K562 (cell line): ENCODE measurements at regions not wholly inside any gene's neighbourhood (a gene's known extent, or its start where the extent isn't known, plus 50 kb on each side); places are given as distances from the start of the nearest gene placed in this dataset.

ENCODE experiments used
- ATAC-seq: fragments of 200-7000 bp; cut with Tn5 transposase; 3 replicates; pipeline ENCODE4 v1.9.1; 2020; ENCODE audit warnings: moderate library complexity
- BruUV-seq: library from RNA; stranded (reverse); fragments of 400-500 nt; replicated peaks from 2 replicates; lab custom pipeline; 2021; lab: Mats Ljungman, UMichigan
- CTCF ChIA-PET: fragments of 300-600 bp; formaldehyde crosslinking; extraction: SDS; loops from one replicate; lab custom pipeline; 2021; ENCODE audit warnings: low intra/inter-chr PET ratio; lab: Yijun Ruan, JAX
- POLR2A ChIA-PET: fragments of 300-600, 350-650 bp; sonication (Branson Sonifier 250); formaldehyde crosslinking; extraction: SDS; loops from one replicate; lab custom pipeline; 2021; ENCODE audit warnings: antibody characterized with exemption, inconsistent platforms; lab: Yijun Ruan, JAX
- DNase-seq, 4 experiments: peaks; one replicate each; pipeline versions ENCODE4 v3.0.0 to v3.0.0-alpha.2; 2011 to 2018; ENCODE audit warnings: low spot score in 3 of 4, mixed read lengths in 3 of 4; ENCODE audit errors: extremely low read depth in 1 of 4
- FAIRE-seq: peaks from 2 replicates; lab custom pipeline; 2011; peaks lifted over from hg19 to GRCh38; lab: Jason Lieb, UNC
- H2AFZ ChIP-seq: 2 replicates; pipeline ENCODE4 v1.6.0; 2011; ENCODE audit warnings: low read depth, low read length, control low read depth, inconsistent platforms
- H3K27ac ChIP-seq: fragments of 200-600 bp; 3 replicates; pipeline ENCODE4 v1.8.0; 2011; ENCODE audit warnings: low read depth, mild to moderate bottlenecking, control low read depth, inconsistent platforms, low read length, moderate library complexity, mixed read lengths; ENCODE audit errors: extremely low read depth
- H3K27me3 ChIP-seq, 2 experiments: fragments of 300-600 bp in 1 of 2; 2 replicates in 1 of 2; 3 replicates in 1 of 2; pipeline versions ENCODE4 v1.6.0 to v1.8.0; 2011; ENCODE audit warnings: inconsistent platforms in 2 of 2, low read length in 2 of 2, mild to moderate bottlenecking in 1 of 2, mixed read lengths in 1 of 2, moderate library complexity in 1 of 2; ENCODE audit not compliant: control insufficient read depth in 2 of 2, insufficient read depth in 2 of 2
- H3K36me3 ChIP-seq: fragments of 300-600 bp; 3 replicates; pipeline ENCODE4 v1.8.0; 2011; ENCODE audit warnings: mild to moderate bottlenecking, low read length, inconsistent platforms; ENCODE audit not compliant: control insufficient read depth, insufficient read depth
- H3K4me1 ChIP-seq, 2 experiments: fragments of 200-600 bp in 1 of 2; replicated peaks in 1 of 2; 2 replicates in 1 of 2; 3 replicates in 1 of 2; pipeline versions ENCODE4 v1.5.1 to v1.8.0; 2011; ENCODE audit warnings: inconsistent platforms in 2 of 2, low read length in 2 of 2, mild to moderate bottlenecking in 1 of 2, mixed read lengths in 1 of 2, moderate library complexity in 1 of 2; ENCODE audit not compliant: control insufficient read depth in 2 of 2, insufficient read depth in 2 of 2
- H3K4me2 ChIP-seq: 2 replicates; pipeline ENCODE4 v1.6.1; 2011; ENCODE audit warnings: low read length, control low read depth, inconsistent platforms, mixed read lengths; ENCODE audit not compliant: insufficient read depth
- H3K4me3 ChIP-seq: fragments of 200-600 bp; sonication (generic), shearing (Covaris generic); 2 replicates; pipeline ENCODE4 v1.5.1; 2016; ENCODE audit warnings: control low read depth, inconsistent platforms
- H3K79me2 ChIP-seq: fragments of 200-600 bp; 3 replicates; pipeline ENCODE4 v1.8.0; 2011; ENCODE audit warnings: low read length, inconsistent platforms; ENCODE audit not compliant: control insufficient read depth, insufficient read depth
- H3K9ac ChIP-seq, 2 experiments: 2 replicates each; pipeline versions ENCODE4 v1.6.0 to v1.6.1; 2011; ENCODE audit warnings: low read depth in 2 of 2, low read length in 2 of 2, control low read depth in 1 of 2, inconsistent platforms in 1 of 2, mild to moderate bottlenecking in 1 of 2, mixed read lengths in 1 of 2; ENCODE audit not compliant: insufficient read depth in 1 of 2
- H3K9me1 ChIP-seq: one replicate; pipeline ENCODE4 v1.6.0; 2011; ENCODE audit warnings: inconsistent platforms, mild to moderate bottlenecking, low read length, moderate library complexity; ENCODE audit not compliant: control insufficient read depth, insufficient read depth
- H3K9me3 ChIP-seq: replicated peaks from 2 replicates; pipeline ENCODE4 v1.5.1; 2011; ENCODE audit warnings: low read depth, low read length, inconsistent platforms; ENCODE audit not compliant: control insufficient read depth, insufficient read depth
- H4K20me1 ChIP-seq: replicated peaks from 2 replicates; pipeline ENCODE4 v1.6.1; 2011; ENCODE audit warnings: low read length, inconsistent platforms, mixed read lengths; ENCODE audit not compliant: control insufficient read depth, insufficient read depth
- BRD4 ChIP-seq: fragments of 200-600 bp; sonication (generic); IDR thresholded peaks from 2 replicates; pipeline ENCODE4 v1.6.1; 2017; ENCODE audit warnings: inconsistent platforms
- C11orf30 ChIP-seq: fragments of 450-650 bp; IDR thresholded peaks from 2 replicates; pipeline ENCODE4 v1.6.1; 2016; ENCODE audit warnings: low read depth, mild to moderate bottlenecking
- HDAC6 ChIP-seq: IDR thresholded peaks from 2 replicates; pipeline ENCODE4 v1.6.1; 2012; ENCODE audit warnings: low read depth, mild to moderate bottlenecking, control low read depth, inconsistent platforms, low read length, moderate library complexity
- ID3 ChIP-seq, 2 experiments: fragments of 250-450 bp in 1 of 2; fragments of 450-650 bp in 1 of 2; sonication (Bioruptor Pico) in 1 of 2; IDR thresholded peaks; 2 replicates each; pipeline versions ENCODE4 v1.6.1 to v1.8.0; 2016 to 2021; ENCODE audit warnings: mild to moderate bottlenecking in 2 of 2, moderate library complexity in 2 of 2, missing compliant biosample characterization in 1 of 2, missing genetic modification characterization in 1 of 2
- KDM1A ChIP-seq, 2 experiments: fragments of 450-650 bp; IDR thresholded peaks; 2 replicates each; pipeline ENCODE4 v1.6.1; 2016; ENCODE audit warnings: mild to moderate bottlenecking in 2 of 2
- LARP7 ChIP-seq: fragments of 450-650 bp; IDR thresholded peaks from 2 replicates; pipeline ENCODE4 v1.6.1; 2016
- MBD2 ChIP-seq: sonication (generic); IDR thresholded peaks from 2 replicates; pipeline ENCODE4 v1.6.1; 2016; ENCODE audit warnings: low read depth, borderline replicate concordance
- MCM5 ChIP-seq: fragments of 450-650 bp; IDR thresholded peaks from 2 replicates; pipeline ENCODE4 v1.6.1; 2016; ENCODE audit warnings: low read depth
- PCBP1 ChIP-seq: fragments of 200-400 bp; formaldehyde crosslinking; IDR thresholded peaks from 2 replicates; pipeline ENCODE4 v1.6.1; 2018; ENCODE audit warnings: mild to moderate bottlenecking, low read depth, low read length; ENCODE audit not compliant: poor library complexity, severe bottlenecking
- PTTG1 ChIP-seq: fragments of 450-650 bp; IDR thresholded peaks from 2 replicates; pipeline ENCODE4 v1.6.1; 2016; ENCODE audit warnings: low read depth, mild to moderate bottlenecking, missing genetic modification characterization, missing compliant biosample characterization
- SFPQ ChIP-seq: fragments of 200-400 bp; formaldehyde crosslinking; IDR thresholded peaks from 2 replicates; pipeline ENCODE4 v1.6.1; 2017; ENCODE audit warnings: mild to moderate bottlenecking, low read depth, low read length, moderate library complexity
- SIN3B ChIP-seq: fragments of 450-650 bp; IDR thresholded peaks from 2 replicates; pipeline ENCODE4 v1.6.1; 2017; ENCODE audit warnings: low read depth, mild to moderate bottlenecking, moderate library complexity
- SMARCC2 ChIP-seq: fragments of 450-650 bp; IDR thresholded peaks from 2 replicates; pipeline ENCODE4 v1.6.1; 2017; ENCODE audit warnings: antibody characterized with exemption, moderate library complexity, mild to moderate bottlenecking, low read depth
- TAF7 ChIP-seq: fragments of 450-650 bp; IDR thresholded peaks from 2 replicates; pipeline ENCODE4 v1.6.1; 2016; ENCODE audit warnings: missing genetic modification characterization, missing compliant biosample characterization
- TCF7L2 ChIP-seq: fragments of 150-350 bp; IDR thresholded peaks from 2 replicates; pipeline ENCODE4 v1.6.1; 2016; ENCODE audit warnings: low read depth, mild to moderate bottlenecking, low read length, moderate library complexity
- TEAD1 ChIP-seq, 2 experiments: fragments of 450-650 bp in 1 of 2; sonication (generic) in 1 of 2; formaldehyde crosslinking; IDR thresholded peaks; 2 replicates each; pipeline versions ENCODE4 v1.4.0 to v1.8.0; 2020 to 2022; ENCODE audit warnings: mild to moderate bottlenecking in 2 of 2, missing genetic modification reagents in 1 of 2
- XRCC4 ChIP-seq: IDR thresholded peaks from one replicate; pipeline ENCODE4 v1.6.1; 2011; ENCODE audit not compliant: insufficient read depth, insufficient read length; ENCODE audit errors: extremely low read depth
- ZNF277 ChIP-seq: fragments of 250-450 bp; sonication (Bioruptor Pico); IDR thresholded peaks from 2 replicates; pipeline ENCODE4 v1.8.0; 2022; ENCODE audit warnings: inconsistent platforms, mild to moderate bottlenecking, moderate library complexity, borderline replicate concordance
- ZNF354B ChIP-seq: fragments of 250-450 bp; sonication (Bioruptor Pico); IDR thresholded peaks from 2 replicates; pipeline ENCODE4 v1.4.0; 2020
- ZNF395 ChIP-seq: fragments of 200-800 bp; sonication (Bioruptor generic); IDR thresholded peaks from 2 replicates; pipeline ENCODE4 v1.6.1; 2017; ENCODE audit warnings: missing genetic modification characterization, missing compliant biosample characterization
- WGBS: fragments of 100-300 bp; shearing (Covaris generic); methylation state at CpG from one replicate; pipeline ENCODE4 v1.1.6; 2016; ENCODE audit warnings: low coverage, mixed read lengths; ENCODE audit not compliant: insufficient coverage; ENCODE audit errors: missing lambda C conversion rate; 5-methylcytosine and 5-hydroxymethylcytosine counted together
- in situ Hi-C: fragments of 300-500 bp; cut with MboI; formaldehyde crosslinking; loops from 4 replicates; pipeline ENCODE4 v1.15.0; 2018; ENCODE audit warnings: inconsistent platforms, mixed read lengths
- intact Hi-C: fragments of 100-400 bp; cut with micrococcal nuclease; formaldehyde crosslinking; loops from 2 replicates; pipeline ENCODE4 v1.14.2; 2022

- POLR2A ChIA-PET = interaction anchor here (0.6 kb wide), 1 partner anchor 34 kb away, joined by 3 read pairs; no protein-coding TSS in a partner anchor
- no TSS peak for BruUV-seq
- WGBS = 0% methylated on average over 7 of the region's 7 CpGs
- no peak overlapping the region for H3K4me2 ChIP-seq
- intact Hi-C loops = no loop called here
- TF ChIP-seq MBD2 (no peak), ZNF354B (CRISPR knock-in tag) (no peak), BRD4 (no peak), XRCC4 (no peak), KDM1A (IDR thresholded peaks at IDR 0.05) (no peak), TEAD1 (CRISPR knock-in tag; IDR thresholded peaks at IDR 0.05) (no peak), SMARCC2 (no peak), MCM5 (no peak), LARP7 (no peak), HDAC6 (no peak), TCF7L2 (no peak), PCBP1 (no peak), ID3 (CRISPR knock-in tag; IDR thresholded peaks at IDR 0.05) (no peak), ID3 (tag; IDR thresholded peaks at IDR 0.05) (no peak), SFPQ (no peak), ZNF395 (CRISPR knock-in tag) (no peak), C11orf30 (no peak), SIN3B (no peak), ZNF277 (CRISPR knock-in tag) (no peak), PTTG1 (tag) (no peak), TAF7 (tag) (no peak)
- no peaks in the 10 kb centered on the region for H3K9me1 ChIP-seq
- H3K27ac ChIP-seq = no peak overlapping the region
- no peaks in the 10 kb centered on the region for H3K79me2 ChIP-seq
- in situ Hi-C loops = no loop called here
- H3K27me3 ChIP-seq = peaks cover 0 to 9% of the 10 kb centered on the region in 2 experiments; a peak in 1 of 5 replicates
- no peak overlapping the region for H3K4me3 ChIP-seq
- no peaks in the 10 kb centered on the region for H3K9me3 ChIP-seq
- H2AFZ ChIP-seq = no peak overlapping the region
- H3K4me1 ChIP-seq = no peaks in the 10 kb centered on the region
- no peak for ATAC-seq
- no peaks in the 10 kb centered on the region for H3K36me3 ChIP-seq
- CTCF ChIA-PET = no interaction called here
- no peak for FAIRE-seq
- no peaks in the 10 kb centered on the region for H4K20me1 ChIP-seq
- DNase-seq = no peak
- no peak overlapping the region for H3K9ac ChIP-seq
These were observed 91.7 kb upstream of the WSCD1 start for GRCh38 chr17:5978496-5978895.
